Daoy (cell line): ENCODE measurements at regions not wholly inside any gene's neighbourhood (a gene's known extent, or its start where the extent isn't known, plus 50 kb on each side); places are given as distances from the start of the nearest gene placed in this dataset.

Experiments used
- DNase-seq: peaks from one replicate; pipeline ENCODE4 v3.0.0-alpha.2; 2015; ENCODE audit warnings: low read depth

DNA sequence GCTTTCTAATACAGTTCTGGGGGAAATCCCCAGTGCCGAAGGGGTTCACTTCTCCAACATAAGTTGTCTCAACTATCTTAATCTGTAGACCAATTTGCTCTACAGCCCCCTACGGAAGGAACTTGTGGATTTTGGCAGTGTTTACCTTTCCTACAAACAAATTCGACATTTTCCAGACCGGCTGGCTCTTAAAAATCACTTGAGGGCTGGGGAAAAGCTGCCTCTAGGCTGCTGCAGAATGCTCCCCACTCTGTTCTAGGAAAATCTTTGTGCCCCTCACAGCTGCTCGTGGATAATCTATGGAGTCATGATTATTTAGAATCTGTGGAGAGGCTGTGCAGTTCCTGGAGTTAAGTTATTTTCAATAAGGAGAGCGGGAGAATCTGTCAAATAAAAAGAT is 474.6 kb upstream of the FZD8 start:
- no peak for DNase-seq

DNA sequence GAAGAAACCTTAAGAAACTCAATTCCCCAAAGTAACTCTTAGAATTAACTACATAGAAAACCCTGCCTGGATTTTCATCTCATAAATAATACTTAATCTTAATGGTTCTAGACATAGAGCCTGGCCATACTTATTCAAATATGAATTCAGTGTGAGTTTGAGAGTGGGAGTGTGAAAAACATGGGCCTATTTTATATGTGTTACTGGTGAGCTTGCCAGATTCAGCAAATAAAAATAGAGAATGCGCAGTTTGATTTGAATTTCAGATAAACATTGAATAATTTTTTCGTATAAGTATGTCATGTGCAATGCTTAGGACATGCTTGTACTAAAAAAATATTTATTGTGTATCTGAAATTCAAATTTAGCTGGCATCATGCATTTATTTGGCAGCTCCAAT is 473.9 kb upstream of the FZD8 start:
- DNase-seq, result no peak

DNA sequence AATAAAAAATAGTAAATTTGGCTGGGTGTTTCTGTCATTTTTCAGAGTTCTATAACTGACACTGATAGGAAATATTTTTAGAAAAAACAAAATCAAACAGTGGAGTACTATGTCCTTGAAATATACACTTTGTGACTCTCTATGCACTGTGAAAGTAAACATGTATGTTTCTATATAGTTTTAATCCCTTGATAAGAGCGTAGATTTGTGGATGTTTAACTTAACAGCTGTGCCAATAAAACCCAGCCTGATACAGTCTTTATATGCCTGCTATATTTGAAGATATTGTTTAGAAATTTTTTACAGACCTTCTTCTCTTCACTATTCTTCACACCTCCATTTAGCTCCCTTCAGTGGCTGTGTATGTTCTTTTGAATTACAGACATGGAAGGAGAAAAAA is 473.3 kb upstream of the FZD8 start:
- no peak for DNase-seq

DNA sequence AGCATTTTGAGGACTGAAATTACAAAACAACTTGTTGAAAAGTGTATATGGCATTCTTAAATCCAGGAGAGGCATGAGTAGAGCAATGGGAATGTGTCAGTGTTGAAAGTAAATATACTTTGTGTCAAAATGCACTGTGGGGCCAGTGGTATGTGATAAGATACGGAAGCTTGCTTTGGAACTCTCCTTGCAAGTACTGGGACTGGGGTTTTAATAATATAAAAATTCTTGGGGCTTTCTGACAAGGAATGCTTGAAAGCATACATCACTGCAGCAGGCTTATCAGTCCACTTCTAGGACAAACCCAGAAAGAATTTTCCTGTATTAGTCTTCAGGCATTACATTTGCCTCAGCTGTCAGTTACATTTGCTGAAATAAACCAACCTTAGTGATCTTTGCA is 472.8 kb upstream of the FZD8 start:
- peak; percentile 43 for DNase-seq

DNA sequence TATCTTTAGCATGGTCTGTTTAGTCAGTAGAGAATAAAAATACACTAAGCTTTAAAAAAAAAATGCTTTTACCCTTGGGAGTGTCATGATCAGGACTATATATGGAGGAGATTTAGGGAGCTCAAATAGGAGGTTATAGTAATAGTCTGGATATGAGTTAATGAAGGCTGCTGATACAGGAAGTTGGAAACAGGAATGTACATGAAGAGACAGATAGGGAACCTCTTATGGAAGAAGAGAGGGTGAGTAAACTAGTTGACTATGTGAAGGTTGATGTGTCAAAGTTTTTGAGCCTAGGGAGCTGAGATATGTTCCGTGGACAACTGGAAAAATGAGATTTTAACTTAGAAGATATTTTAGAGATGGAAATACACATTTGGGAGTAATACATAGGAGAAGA is 472.0 kb upstream of the FZD8 start:
- no peak for DNase-seq

DNA sequence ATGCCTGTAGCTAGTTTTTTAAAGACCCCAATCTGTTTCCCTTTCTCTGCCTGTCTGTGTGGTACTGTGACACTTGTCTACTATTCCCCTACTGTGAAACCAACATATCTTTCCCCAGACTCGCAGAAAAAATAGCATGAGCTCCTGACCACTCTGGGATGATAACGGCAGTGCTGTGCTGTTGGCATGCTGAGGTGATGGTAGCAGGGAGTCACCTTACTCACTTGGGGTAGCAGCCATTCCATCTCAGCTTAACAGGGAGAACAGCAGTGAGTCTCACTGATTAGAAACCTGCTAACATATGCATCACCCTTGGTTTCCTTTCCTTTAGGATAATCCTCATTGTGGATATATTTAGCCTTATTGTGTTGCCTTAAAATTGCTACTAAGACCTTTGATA is 469.6 kb upstream of the FZD8 start:
- DNase-seq, result no peak

DNA sequence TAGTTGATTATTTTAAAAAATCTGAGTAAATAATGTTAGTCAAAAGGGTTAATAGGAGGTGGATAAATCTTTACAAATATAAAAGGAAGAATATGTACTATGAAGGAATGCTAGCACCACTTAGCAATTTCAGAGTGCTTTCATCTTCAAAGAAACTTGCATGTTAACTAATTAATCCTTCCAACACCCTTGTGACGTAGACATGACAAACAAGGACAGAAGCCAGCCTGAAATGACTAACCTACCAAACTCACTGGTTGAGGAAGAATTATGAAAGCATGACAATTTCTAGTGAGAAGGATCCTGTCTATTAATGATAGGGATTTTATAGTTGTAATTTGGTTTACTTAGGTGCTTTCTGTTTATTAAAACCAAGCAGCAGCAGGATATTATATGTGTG is 468.0 kb upstream of the FZD8 start:
- no peak for DNase-seq

DNA sequence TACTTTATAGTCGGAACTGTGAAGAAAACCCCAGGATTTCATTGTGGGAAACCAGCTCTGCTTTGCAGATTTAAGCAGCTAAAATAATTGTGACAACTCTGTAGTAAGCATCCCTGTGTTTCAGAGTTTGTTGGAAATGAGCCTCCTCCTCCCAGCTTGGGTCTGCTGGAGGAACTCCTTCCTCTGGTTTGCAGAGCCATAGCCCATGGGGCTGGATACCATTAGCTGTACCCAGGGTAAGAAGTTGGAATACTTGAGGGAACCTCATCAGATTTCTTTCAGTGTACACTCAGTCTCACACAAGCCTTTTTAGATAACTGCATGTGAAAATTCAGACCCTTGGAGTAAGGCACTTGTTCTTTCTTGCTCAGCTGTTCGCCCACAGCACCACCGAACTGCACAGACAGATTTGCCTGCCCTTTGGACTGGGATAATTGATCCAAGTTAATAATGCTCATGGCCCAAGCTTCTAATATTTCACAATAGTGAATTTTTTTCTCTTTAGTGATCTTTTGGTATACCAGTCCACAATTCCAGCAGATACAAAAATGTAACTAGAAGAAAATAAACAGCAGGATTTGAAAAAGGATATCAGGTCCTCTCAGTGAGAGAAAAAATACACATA is 467.4 kb upstream of the FZD8 start:
- DNase-seq, result no peak

DNA sequence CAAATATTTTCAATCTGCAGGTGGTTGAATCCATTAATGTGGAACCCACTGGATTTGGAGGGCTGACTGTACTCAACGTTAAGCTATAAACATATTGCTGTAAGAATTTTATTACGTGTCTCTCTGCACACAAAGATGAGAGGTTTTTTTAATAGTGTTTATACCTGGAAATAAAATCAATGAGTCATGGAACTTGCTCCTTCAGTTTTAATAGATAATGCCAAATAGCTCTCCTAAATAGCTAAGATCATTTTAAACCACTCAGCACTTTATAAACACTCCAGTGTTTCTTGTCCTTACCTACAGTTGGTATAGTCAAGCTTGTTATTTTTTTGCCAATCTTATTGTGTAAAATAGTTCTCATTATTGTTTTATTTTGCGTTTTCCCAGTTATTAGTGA is 455.6 kb upstream of the FZD8 start:
- DNase-seq, result no peak

DNA sequence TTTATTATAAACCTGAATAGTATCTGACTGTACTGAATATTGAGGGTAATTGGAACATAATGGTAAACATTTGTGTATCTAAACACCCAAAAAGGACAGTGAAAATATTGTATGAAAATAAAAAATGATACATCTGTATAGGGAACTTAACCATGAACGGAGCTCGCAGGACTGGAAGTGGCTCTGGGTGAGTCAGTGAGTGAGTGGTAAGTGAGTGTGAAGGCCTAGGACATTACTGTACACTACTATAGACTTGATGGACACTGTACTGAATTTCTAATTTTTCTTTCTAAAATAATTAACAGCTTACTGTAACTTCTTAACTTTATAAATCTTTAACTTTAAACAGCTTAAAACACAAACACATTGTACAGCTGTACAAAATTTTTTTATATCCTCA is 454.5 kb upstream of the FZD8 start:
- peak; percentile 5 for DNase-seq

DNA sequence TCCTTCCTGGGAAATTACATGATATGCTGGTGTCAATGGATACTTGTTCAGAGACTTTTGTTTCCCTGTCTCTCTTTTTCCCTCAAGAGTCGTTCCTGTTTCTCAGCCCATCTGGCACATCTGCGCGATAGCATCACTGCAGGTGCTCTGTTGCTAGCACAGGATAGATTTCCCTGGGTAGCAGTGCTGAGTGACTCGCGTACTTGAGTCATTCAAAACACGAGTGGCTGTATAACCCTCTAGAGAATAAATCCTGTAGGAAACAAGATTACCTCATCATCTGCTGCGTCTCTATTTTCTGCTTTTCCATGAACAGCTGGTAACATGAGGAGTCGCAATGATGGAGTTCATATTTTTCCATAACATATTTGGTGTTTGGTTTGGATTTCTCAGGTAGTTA is 452.0 kb upstream of the FZD8 start:
- DNase-seq, result no peak

DNA sequence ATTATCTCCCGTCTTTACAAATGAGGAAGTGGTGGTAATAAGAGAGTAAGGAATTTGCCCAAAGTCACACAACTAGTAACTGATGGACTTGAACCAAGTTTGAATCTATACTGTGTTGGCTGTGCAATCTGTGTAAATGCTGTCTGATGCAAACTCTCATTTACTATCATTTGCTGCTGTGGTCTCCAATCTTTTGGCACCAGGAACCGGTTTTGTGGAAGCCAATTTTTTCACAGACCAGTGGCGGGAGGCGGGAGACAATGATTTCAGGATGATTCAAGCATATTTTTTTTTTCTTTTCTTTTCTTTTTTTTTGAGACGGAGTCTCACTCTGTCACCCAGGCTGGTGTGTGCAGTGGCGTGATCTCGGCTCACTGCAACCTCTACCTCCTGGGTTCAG is 450.0 kb upstream of the FZD8 start:
- DNase-seq, result no peak

DNA sequence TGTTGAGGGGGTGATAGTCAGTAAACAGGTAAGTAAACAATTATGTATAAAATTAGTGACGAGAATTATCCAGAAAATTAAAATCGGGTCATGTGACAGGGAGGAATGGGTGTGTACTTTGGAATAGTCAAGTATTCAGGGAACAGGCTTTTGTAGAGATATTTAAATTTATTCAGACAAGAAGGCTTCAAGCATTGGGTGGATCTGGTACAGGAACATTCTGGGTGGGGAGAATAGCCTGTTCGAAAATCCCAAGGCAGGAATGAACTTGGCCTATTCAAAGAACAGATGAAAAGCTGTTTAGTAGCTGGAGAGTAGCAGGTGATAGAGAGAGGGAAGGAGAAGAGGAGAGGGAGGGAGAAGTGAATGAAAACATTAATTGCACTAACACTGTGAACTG is 448.9 kb upstream of the FZD8 start:
- no peak for DNase-seq

DNA sequence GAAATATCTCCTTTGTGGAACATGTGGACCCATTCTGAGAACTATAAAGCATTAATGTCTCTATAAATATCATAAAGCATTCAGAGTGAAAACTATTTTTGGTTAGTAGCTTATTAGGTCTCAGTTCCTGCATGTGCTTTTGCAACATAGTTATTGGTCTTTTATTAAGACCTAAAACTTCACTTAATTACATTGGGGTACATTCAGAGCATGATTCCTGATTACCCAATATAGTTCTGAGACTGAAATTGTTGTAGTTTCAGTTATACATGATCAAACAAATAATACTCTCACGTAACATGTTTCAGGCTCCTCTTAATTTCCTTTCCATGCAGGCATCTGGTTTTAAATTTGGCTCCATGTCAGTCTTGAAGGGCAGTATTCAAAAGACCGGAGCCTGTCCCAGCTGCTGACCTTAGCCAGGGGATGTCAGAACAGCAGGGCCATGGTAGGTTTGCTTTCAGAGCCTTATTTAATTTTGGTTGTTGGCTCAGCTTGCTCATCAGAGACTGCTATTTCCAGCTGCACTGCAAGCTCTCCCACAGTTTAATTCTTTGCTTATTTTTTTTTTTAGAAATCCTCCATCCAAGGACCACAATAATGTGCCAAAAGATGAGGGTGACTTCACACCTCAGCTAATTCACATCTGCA is 447.8 kb upstream of the FZD8 start:
- no peak for DNase-seq

DNA sequence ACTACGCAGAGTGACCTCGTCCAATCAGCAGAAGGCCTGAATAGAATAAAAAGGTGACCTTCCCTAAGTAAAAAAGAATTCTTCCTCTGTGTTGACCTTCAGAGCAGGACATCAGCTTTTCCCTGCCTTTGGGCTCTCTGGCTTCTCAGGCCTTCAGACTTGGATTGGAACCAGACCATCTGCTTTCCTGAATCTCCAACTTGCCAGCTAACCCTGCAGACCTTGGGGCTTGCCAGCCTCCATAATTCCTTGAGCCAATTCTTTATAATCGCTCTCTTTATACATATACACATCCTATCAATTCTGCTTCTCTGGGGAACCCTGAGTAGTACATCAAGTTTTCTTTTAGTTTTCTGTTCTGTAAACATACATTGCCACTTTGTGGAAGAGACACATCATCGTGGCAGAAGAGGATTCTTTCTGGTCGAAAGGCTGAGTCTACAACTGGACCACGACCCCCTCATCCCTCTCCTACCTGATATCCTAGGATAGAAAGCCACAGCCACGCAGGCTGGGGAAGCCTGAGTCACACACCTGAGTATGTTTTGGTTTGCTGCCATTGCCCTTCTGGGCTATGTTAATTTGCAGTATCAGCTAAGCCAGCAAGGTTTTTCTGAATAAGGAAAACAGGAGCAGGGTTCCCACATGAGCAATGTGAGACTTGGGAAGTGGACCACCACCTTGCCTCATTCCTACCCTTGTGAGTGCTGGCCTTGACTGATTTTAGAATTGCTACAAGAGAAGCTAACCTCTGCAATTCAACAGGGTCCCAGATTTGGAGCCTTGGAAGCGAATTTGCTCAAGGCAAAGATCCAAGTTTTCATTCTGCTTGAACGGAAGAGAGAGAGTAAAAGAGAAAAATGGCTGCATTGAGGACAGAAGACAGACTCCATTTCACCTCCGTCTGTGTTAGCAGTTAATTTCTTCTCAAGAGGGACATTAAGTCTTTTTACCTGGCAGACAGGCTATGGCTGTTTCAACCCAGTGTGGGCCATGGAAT is 445.2 kb upstream of the FZD8 start:
- DNase-seq, result no peak

DNA sequence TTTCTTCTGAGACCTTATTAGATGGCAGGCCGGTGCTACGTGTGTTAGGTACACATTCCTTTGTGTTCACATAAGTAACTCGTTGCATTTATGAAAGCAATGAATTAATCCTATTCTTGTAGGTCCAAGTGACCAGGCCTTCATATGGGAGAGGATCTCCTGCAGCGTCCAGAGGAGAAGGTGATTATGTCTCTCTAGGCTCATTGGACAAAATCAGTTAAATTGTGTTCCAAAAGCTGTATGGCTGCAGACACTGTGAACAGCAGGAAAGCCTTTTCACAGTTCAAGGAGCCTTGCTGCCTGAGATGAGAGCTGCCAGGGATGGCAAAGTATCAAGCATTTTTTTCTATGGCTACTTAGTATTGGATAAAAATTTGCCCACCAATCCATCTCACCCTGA is 433.1 kb upstream of the FZD8 start:
- no peak for DNase-seq

DNA sequence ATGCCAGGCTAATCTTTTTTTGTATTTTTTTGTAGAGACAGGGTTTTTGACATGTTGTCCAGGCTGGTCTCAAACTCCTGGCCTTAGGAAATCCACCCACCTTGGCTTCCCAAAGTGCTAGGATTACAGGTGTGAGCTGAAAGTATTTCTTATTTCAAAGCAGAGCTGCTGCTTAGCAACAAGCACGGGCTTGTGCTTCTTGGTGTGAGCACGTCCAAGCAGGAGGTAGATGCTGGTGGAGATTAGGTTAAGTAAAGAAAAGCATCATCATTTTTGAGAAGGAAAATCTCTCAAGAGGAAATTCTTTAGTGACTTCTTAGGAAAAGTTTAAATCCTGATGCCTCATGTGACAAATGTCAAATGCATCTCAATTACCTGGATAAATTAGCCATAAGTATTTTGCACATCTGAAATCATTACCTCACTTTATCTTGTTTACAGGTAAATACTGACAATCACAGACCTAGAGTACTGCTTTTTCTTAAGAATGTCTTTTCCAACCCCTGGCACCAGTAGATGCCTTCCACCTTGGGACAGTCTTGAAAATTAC is 431.8 kb upstream of the FZD8 start:
- no peak for DNase-seq

DNA sequence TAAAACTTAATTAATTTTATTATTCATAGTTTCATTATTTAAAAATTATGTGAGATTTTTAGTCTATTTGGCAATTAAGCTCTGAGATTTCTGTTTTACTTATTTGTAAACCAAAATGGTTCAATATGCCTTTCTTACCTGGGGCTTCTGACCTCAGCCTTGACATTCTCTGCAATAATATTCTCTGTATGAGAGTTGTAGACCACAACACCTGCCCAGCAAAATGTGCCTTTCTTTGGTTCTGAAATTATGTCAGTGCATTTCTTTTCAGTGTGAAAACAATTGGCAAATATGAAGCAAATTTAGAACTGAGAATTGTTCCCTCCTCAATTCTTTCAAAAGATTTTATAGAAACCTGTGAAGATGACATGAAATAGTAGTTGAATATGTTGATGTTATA is 426.4 kb upstream of the FZD8 start:
- DNase-seq, result no peak

DNA sequence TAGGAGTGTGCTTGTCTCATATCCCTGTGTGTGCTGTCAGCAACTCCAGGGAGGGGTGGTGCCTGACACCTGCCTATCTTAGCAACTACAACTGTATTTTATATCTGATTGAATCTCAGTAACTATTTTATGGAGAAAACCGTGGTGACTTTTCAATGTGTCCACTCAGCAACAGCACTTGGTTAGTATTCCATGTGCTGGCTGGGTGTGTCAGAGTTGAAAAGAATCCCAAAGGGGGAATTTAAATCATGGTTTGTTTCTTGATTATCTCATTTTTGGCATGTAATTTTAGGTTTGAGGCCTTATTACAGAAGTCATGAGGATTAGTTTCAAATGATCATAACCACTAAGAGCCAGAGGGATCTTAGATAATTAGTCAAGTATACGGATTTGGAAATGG is 425.7 kb upstream of the FZD8 start:
- DNase-seq, result no peak

DNA sequence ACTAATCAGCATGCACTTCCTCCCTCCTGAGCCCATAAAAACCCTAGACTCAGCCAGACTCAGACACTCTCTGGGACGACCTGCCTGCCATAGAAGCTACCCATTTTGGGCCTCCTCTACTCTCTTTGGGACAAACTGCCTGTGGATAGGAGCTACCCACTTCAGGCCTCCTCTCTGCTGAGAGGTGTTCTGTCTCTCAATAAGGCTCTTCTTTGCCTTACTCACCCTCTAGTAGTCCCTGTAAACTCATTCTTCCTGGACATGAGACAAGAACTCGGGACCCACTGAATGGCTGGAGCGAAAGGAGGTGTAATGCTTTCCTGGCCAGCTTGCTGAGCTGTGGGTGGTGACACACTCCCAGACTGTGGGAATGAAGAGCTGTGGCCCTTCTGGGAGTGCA is 424.8 kb upstream of the FZD8 start:
- no peak for DNase-seq

DNA sequence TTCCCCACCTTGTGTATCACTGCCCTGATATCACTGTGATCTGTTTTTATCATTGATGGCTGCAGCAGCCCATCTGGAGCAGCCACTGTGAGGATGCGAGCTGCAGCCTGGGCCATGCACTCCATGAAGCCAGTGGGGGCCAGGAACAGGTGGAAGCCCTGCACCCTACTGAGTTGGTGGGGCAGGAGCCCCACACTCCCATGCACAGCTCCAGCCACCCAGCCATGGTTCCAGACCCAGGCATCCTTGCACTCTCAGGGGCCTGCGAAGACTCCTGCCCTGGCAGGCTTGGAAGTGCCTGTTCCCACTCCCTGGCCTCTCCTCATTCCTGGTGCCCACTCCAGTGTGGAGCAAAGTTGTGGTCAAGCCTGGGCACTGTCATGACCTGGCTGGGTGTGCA is 424.0 kb upstream of the FZD8 start:
- no peak for DNase-seq

DNA sequence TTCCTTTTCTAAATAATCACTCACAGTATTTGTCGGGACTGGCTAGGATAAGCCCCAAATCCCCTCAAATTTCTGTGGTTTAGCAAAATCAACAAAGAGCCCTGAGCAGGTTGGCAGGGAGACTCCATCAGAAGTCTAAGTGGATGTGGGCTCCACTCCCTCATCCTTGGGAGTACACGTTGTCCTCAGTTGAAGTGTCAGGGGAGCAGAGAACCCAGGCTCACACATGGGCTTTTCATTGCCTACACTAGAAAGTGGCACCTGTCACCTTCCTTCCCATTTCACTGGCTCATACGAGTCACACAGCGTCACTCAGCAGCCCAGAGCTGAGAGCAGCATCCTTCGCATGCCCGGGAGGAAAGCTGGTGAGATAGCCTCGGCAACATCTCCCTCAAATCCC is 421.3 kb upstream of the FZD8 start:
- no peak for DNase-seq

DNA sequence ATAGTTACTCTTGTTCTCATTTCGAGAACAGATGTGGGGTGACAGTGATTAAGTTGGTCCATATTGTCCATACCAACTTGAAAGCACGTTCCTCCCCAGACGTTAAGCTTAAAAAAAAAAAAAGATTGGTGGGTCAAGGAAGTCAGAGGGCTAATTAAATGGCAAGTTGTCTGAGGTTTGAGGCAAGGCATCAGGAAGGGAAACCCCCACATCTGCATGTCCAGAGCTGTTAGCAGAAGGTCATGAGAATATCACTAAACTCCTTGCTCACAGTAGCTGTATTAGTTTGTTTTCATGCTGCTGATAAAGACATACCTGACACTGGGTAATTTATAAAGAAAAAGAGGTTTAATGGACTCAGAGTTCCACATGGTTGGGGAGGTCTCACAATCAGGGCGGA is 415.6 kb upstream of the FZD8 start:
- no peak for DNase-seq
